Ovary (tissue), 7 donors: ENCODE measurements at regions not wholly inside any gene's neighbourhood (a gene's known extent, or its start where the extent isn't known, plus 50 kb on each side); places are given as distances from the start of the nearest gene placed in this dataset.

ENCODE experiments used
- DNase-seq, 5 donors: peaks; one replicate each; pipeline ENCODE4 v3.0.0-alpha.2; 2019 to 2020
- H3K27ac ChIP-seq, 2 donors: fragments of 200-600 bp; one replicate each; pipeline versions ENCODE4 v1.5.1 to v1.8.0; 2019 to 2022
- H3K27me3 ChIP-seq: fragments of 200-600 bp; one replicate; pipeline ENCODE4 v1.8.0; 2022
- H3K36me3 ChIP-seq: fragments of 200-600 bp; sonication (generic); one replicate; pipeline ENCODE4 v1.5.1; 2019
- H3K4me1 ChIP-seq: one replicate; pipeline ENCODE4 v1.8.1; 2013; ENCODE audit warnings: mild to moderate bottlenecking, moderate library complexity; ENCODE audit not compliant: insufficient read depth
- H3K4me3 ChIP-seq: fragments of 200-600 bp; sonication (generic); one replicate; pipeline ENCODE4 v1.5.1; 2017
- H3K9me3 ChIP-seq, 2 donors: fragments of 200-600 bp in 1 of 2; sonication (generic) in 1 of 2; one replicate each; pipeline versions ENCODE4 v1.5.1 to v1.8.1; 2013 to 2019; ENCODE audit warnings: mild to moderate bottlenecking in 1 of 2, moderate library complexity in 1 of 2
- CTCF ChIP-seq, 3 donors: fragments of 450-650 bp in 2 of 3; fragments of 200-600 bp in 1 of 3; IDR thresholded peaks; one replicate each; pipeline versions ENCODE4 v1.5.1 to v1.8.0; 2016 to 2022; ENCODE audit warnings: antibody characterized with exemption in 3 of 3, mild to moderate bottlenecking in 1 of 3
- EP300 ChIP-seq: sonication (generic); formaldehyde crosslinking; IDR thresholded peaks from one replicate; pipeline ENCODE4 v1.6.1; 2017; ENCODE audit warnings: antibody characterized with exemption
- POLR2A ChIP-seq: fragments of 450-650 bp; IDR thresholded peaks from one replicate; pipeline ENCODE4 v1.6.1; 2017; ENCODE audit warnings: antibody characterized with exemption, mild to moderate bottlenecking, moderate library complexity
- WGBS, 3 donors: extraction: QIAGEN DNeasy Blood & Tissue Kit in 1 of 3; methylation state at CpG; one replicate each; pipeline versions ENCODE4 v1.1.5 to v1.1.7; 2013 to 2017; 5-methylcytosine and 5-hydroxymethylcytosine counted together
- intact Hi-C, 4 donors: fragments of 100-400 bp; cut with DNase I; formaldehyde crosslinking; loops; one replicate each; pipeline versions ENCODE4 v1.11.0 to v1.15.1; 2022 to 2023
- donor health status: DM: no; HTN: no; CAD: no; lungs with moderate emphysema.
- donor health status: DM: no; HTN: no; CAD: no.
- donor health status: Bipolar disorder and iron deficiency.
- donor health status: DM: no; HTN: no; CAD: no.
- donor health status: DM: yes; HTN: yes; CAD: no.

- WGBS, 3 donors, result 70 to 89% (median 86%) methylated on average over 1 of the region's 1 CpG
- no peak overlapping the region for H3K4me3 ChIP-seq
- no peak for TF ChIP-seq EP300
- no peak for TF ChIP-seq CTCF (IDR thresholded peaks at IDR 0.05)
- no peak for TF ChIP-seq POLR2A
- intact Hi-C loops, result no loop called here
- no peaks in the 10 kb centered on the region for H3K36me3 ChIP-seq
- no peak for DNase-seq
- no peaks in the 10 kb centered on the region for H3K27me3 ChIP-seq
- H3K4me1 ChIP-seq, result no peaks in the 10 kb centered on the region
- H3K27ac ChIP-seq, result no peak overlapping the region
- H3K9me3 ChIP-seq, result no peaks in the 10 kb centered on the region
Measured at GRCh38 chr10:76784076-76784475, 853.5 kb downstream of the KCNMA1 start.

- intact Hi-C loops, result no loop called here
- 57 to 69% (median 58%) methylated on average over 6 of the region's 6 CpGs for WGBS, 3 donors
- no peaks in the 10 kb centered on the region for H3K36me3 ChIP-seq
- no peak overlapping the region for H3K4me3 ChIP-seq
- no peak for DNase-seq
- no peaks in the 10 kb centered on the region for H3K27me3 ChIP-seq
- no peak overlapping the region for H3K27ac ChIP-seq
- TF ChIP-seq EP300 (no peak), POLR2A (no peak), CTCF (IDR thresholded peaks at IDR 0.05) (no peak)
- no peaks in the 10 kb centered on the region for H3K9me3 ChIP-seq
- no peaks in the 10 kb centered on the region for H3K4me1 ChIP-seq
Measured at GRCh38 chr10:76779796-76780301, 857.8 kb downstream of the KCNMA1 start.

GRCh38 chr10:76778914-76779795, 858.5 kb downstream of the KCNMA1 start:
- intact Hi-C loops, result no loop called here
- Histone ChIP-seq H3K4me3 (no peak overlapping the region), H3K27ac (no peak overlapping the region), H3K36me3 (no peaks in the 10 kb centered on the region), H3K27me3 (no peaks in the 10 kb centered on the region), H3K4me1 (no peaks in the 10 kb centered on the region), H3K9me3 (no peaks in the 10 kb centered on the region)
- TF ChIP-seq POLR2A, result no peak
- TF ChIP-seq CTCF (IDR thresholded peaks at IDR 0.05), result no peak
- no peak for TF ChIP-seq EP300
- no peak for DNase-seq
- 46 to 56% (median 51%) methylated on average over 10 of the region's 10 CpGs for WGBS, 3 donors

- TF ChIP-seq EP300 (no peak), CTCF (IDR thresholded peaks at IDR 0.05) (no peak), POLR2A (no peak)
- Histone ChIP-seq H3K36me3 (no peaks in the 10 kb centered on the region), H3K4me3 (no peak overlapping the region), H3K27ac (no peak overlapping the region), H3K4me1 (no peaks in the 10 kb centered on the region), H3K9me3 (no peaks in the 10 kb centered on the region), H3K27me3 (no peaks in the 10 kb centered on the region)
- no peak for DNase-seq
- 96 to 98% (median 97%) methylated on average over 4 of the region's 4 CpGs for WGBS, 3 donors
- intact Hi-C loops, result no loop called here
Measured at GRCh38 chr10:76774987-76775603, 862.5 kb downstream of the KCNMA1 start.
